Fibroblast of villous mesenchyme (primary cell): ENCODE measurements at regions not wholly inside any gene's neighbourhood (a gene's known extent, or its start where the extent isn't known, plus 50 kb on each side); places are given as distances from the start of the nearest gene placed in this dataset.
"Not testable (repeated sequence)": the region's sequence is repeated elsewhere in the genome, so short reads cannot be mapped to it uniquely, and the experiment has no call there.

Experiments used
- DNase-seq: peaks from one replicate; pipeline ENCODE4 v3.0.0-alpha.2; 2010; ENCODE audit warnings: low read depth
- H3K4me3 ChIP-seq: 2 replicates; pipeline ENCODE4 v1.5.1; 2011; ENCODE audit warnings: low read depth, mild to moderate bottlenecking, low read length
- CTCF ChIP-seq: IDR thresholded peaks from 2 replicates; pipeline ENCODE4 v1.5.1; 2012; ENCODE audit warnings: low read depth, mild to moderate bottlenecking, low read length; ENCODE audit not compliant: insufficient read depth

DNA sequence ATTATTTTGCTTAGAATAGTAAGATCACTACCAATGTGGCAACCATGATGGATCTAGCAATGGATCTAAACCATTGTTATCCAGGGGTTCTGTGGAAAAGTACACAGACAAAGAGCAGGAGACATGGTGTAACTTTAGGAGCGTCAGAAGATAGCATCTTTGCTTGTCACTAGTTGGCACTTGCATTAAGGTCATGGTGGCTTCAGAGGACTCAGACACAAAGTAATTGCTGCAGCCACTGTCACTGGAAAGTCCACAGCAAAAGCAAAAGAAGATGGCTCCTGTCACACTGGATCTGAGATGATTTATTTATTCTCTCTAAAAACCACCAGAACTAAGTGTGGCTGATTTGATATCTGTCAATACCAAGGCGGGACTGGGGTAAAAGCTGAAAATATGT is 93.3 kb upstream of the PCDH20 start:
- no peak for TF ChIP-seq CTCF
- no peak for DNase-seq
- no peak overlapping the region for H3K4me3 ChIP-seq

DNA sequence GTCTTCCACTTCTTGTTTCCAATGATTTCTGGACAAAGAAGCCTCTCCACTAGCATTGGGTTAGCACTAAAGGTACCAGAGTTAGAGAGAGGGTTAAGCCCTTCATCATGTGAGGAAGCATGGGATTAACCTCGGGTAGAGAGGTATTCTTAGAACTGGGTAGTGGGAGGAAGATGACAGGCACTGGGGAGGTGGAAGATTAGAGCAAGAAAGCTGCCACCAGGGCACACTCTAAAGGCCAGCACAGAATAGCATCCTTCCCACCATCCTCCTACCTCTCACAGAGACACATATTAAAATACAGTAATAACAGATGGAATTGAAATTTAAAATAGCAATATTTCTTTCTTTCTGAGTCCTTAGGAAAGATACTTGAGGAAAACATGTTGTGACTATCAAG is 84.5 kb upstream of the PCDH20 start:
- DNase-seq: no peak
- no peak for TF ChIP-seq CTCF
- H3K4me3 ChIP-seq: no peak overlapping the region

GRCh38 chr13:61495648-61496047 is 80.0 kb upstream of the PCDH20 start:
- TF ChIP-seq CTCF: no peak
- no peak for DNase-seq
- no peak overlapping the region for H3K4me3 ChIP-seq

DNA sequence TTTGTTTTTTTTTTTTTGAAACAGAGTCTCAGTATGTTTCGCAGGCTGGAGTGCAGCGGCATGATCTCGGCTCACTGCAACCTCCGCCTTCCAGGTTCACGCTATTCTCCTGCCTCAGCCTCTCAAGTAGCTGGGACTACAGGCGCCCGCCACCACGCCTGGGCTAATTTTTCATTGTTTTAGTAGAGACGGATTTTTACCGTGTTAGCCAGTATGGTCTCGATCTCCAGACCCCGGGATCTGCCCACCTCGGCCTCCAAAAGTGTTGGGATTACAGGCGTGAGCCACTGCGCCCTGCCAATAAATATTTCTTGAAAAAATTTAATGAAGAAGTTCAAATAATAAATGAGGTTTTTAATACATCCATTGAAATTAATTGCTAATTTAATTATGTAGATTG is 77.9 kb upstream of the PCDH20 start:
- DNase-seq, H3K4me3 ChIP-seq: not testable (repeated sequence)

DNA sequence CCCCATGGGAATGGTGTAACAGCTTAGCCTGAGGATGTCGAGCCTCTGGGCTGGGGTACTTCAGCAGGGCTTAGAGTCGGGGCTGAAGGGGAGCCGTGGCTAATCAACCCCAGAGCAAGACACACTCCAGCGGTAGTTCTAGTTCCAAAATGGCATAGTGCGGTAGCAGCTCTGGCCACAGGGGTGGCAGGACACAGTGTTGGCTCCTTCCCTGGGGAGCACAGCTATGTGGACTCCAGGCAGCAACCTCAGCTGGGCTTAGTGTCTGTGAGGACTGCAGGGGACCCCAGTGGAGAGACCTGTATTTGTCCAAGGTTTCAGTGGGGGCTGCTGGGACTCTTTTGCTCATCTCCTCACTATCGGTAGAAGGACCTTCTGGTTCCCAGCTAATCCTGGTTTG is 70.8 kb upstream of the PCDH20 start:
- H3K4me3 ChIP-seq: no peak overlapping the region
- DNase-seq: no peak
- TF ChIP-seq CTCF: no peak

GRCh38 chr13:61485128-61485765 is 69.6 kb upstream of the PCDH20 start:
- H3K4me3 ChIP-seq: no peak overlapping the region
- DNase-seq: no peak
- no peak for TF ChIP-seq CTCF

DNA sequence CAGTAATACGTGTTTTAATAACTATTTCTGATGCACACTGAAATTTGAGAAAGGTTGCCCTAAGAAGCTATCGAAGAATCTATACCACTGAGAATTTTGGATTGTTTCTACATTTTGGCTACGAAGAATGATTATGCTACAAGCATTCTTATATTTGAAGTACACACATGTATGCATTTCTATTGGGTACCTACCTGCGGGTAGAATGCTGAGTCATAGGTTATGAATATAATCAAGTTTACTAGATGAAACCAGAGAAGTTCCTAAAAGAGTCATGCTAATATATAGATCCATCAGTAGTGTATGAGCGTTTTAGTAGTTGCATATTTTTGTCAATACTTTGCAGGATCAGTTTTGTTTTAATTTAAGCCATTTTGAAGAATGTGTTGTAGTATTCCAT is 62.0 kb upstream of the PCDH20 start:
- TF ChIP-seq CTCF: no peak
- no peak overlapping the region for H3K4me3 ChIP-seq
- DNase-seq: no peak
